GM12892 (cell line): ENCODE measurements at regions not wholly inside any gene's neighbourhood (a gene's known extent, or its start where the extent isn't known, plus 50 kb on each side); places are given as distances from the start of the nearest gene placed in this dataset.

Experiments used
- POLR2A ChIP-seq: IDR thresholded peaks from 2 replicates; pipeline ENCODE4 v1.6.1; 2011; ENCODE audit warnings: low read depth, low read length, control low read depth
- POLR2AphosphoS5 ChIP-seq: IDR thresholded peaks from 2 replicates; pipeline ENCODE4 v1.6.1; 2011; ENCODE audit warnings: low read depth, low read length, control low read depth

- TF ChIP-seq POLR2AphosphoS5, result no peak
- TF ChIP-seq POLR2A, result no peak
Observed at GRCh38 chrX:4358577-4358976, 645.1 kb upstream of the PRKX start.
